H4 (cell line): ENCODE measurements at regions not wholly inside any gene's neighbourhood (a gene's known extent, or its start where the extent isn't known, plus 50 kb on each side); places are given as distances from the start of the nearest gene placed in this dataset.

ENCODE experiments used
- DNase-seq: peaks from one replicate; pipeline ENCODE4 v3.0.0-alpha.2; 2015; ENCODE audit warnings: low spot score

GRCh38 chr5:62985749-62986148 lies 407.1 kb downstream of the LRRC70 start:
- no peak for DNase-seq

- no peak for DNase-seq
Measured at GRCh38 chr5:62982348-62982747, 403.7 kb downstream of the LRRC70 start.

- DNase-seq: no peak
Measured at GRCh38 chr5:62980884-62981283, 402.3 kb downstream of the LRRC70 start.

GRCh38 chr5:62979472-62979871 lies 400.9 kb downstream of the LRRC70 start:
- no peak for DNase-seq

- DNase-seq: no peak
Measured at GRCh38 chr5:62977661-62978060, 399.0 kb downstream of the LRRC70 start.

GRCh38 chr5:62974623-62975022 lies 396.0 kb downstream of the LRRC70 start:
- no peak for DNase-seq

- peak; percentile 38 for DNase-seq
Measured at GRCh38 chr5:62969409-62970120, 390.9 kb downstream of the LRRC70 start.

- DNase-seq: no peak
Measured at GRCh38 chr5:62964428-62964827, 385.8 kb downstream of the LRRC70 start.

GRCh38 chr5:62960781-62961180 lies 382.2 kb downstream of the LRRC70 start:
- no peak for DNase-seq

GRCh38 chr5:62956597-62956996 lies 378.0 kb downstream of the LRRC70 start:
- no peak for DNase-seq

- DNase-seq: no peak
Measured at GRCh38 chr5:62954578-62954977, 376.0 kb downstream of the LRRC70 start.

GRCh38 chr5:62948301-62948700 lies 369.7 kb downstream of the LRRC70 start:
- DNase-seq: no peak

- no peak for DNase-seq
Measured at GRCh38 chr5:62942384-62942783, 363.8 kb downstream of the LRRC70 start.

- no peak for DNase-seq
Measured at GRCh38 chr5:62938927-62939326, 360.3 kb downstream of the LRRC70 start.

- DNase-seq: no peak
Measured at GRCh38 chr5:62937661-62938558, 359.3 kb downstream of the LRRC70 start.

GRCh38 chr5:62935660-62936059 lies 357.0 kb downstream of the LRRC70 start:
- no peak for DNase-seq

GRCh38 chr5:62934319-62934718 lies 355.7 kb downstream of the LRRC70 start:
- no peak for DNase-seq

- DNase-seq: no peak
Measured at GRCh38 chr5:62933261-62933660, 354.6 kb downstream of the LRRC70 start.

GRCh38 chr5:62931153-62931950 lies 352.7 kb downstream of the LRRC70 start:
- no peak for DNase-seq

GRCh38 chr5:62922191-62922590 lies 343.6 kb downstream of the LRRC70 start:
- DNase-seq: no peak

- DNase-seq: no peak
Measured at GRCh38 chr5:62920856-62921255, 342.2 kb downstream of the LRRC70 start.

GRCh38 chr5:62909326-62909725 lies 330.7 kb downstream of the LRRC70 start:
- no peak for DNase-seq
